ENCODE measurements at regions not wholly inside any gene's neighbourhood (a gene's known extent, or its start where the extent isn't known, plus 50 kb on each side); places are given as distances from the start of the nearest gene placed in this dataset.

DNA sequence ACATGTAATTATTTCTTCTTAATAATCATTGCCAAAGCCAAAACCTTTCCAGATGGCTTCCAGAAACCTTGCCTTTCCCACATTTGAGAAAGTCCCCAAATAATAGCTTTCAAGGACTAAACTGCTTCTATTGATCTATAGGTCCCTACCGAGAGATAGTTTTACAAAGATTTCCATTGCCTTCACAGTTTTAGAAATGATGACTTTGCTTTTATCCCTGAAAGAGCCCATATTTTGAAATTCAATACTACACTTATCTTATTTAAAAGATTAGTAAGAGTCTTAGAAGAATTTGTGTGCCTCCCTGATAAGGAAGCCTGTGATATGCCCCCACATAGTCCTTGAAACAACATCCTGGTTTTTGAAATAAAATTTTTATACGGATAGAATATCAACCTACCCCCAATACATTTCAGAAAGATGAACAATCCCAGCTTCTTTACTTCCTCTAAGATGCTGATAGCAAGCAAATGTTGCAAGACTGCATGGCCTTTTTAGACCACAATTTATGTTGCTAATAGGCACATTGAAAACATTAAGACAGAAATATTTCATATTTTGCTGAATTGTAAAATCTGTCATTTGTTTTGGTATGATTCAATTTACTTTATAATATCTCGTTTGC lies 146.3 kb downstream of the TMCO5A start:
- TF ChIP-seq, protein P1, sequence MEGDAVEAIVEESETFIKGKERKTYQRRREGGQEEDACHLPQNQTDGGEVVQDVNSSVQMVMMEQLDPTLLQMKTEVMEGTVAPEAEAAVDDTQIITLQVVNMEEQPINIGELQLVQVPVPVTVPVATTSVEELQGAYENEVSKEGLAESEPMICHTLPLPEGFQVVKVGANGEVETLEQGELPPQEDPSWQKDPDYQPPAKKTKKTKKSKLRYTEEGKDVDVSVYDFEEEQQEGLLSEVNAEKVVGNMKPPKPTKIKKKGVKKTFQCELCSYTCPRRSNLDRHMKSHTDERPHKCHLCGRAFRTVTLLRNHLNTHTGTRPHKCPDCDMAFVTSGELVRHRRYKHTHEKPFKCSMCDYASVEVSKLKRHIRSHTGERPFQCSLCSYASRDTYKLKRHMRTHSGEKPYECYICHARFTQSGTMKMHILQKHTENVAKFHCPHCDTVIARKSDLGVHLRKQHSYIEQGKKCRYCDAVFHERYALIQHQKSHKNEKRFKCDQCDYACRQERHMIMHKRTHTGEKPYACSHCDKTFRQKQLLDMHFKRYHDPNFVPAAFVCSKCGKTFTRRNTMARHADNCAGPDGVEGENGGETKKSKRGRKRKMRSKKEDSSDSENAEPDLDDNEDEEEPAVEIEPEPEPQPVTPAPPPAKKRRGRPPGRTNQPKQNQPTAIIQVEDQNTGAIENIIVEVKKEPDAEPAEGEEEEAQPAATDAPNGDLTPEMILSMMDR (IDR thresholded peaks at IDR 0.05; ENCODE audit: poor library complexity), result no peak
- TF ChIP-seq EZH2 (IDR thresholded peaks at IDR 0.05; ENCODE audit: borderline replicate concordance), result no peak
